ENCODE measurements at regions not wholly inside any gene's neighbourhood (a gene's known extent, or its start where the extent isn't known, plus 50 kb on each side); places are given as distances from the start of the nearest gene placed in this dataset.
"Not testable (repeated sequence)": the region's sequence is repeated elsewhere in the genome, so short reads cannot be mapped to it uniquely, and the experiment has no call there.

DNA sequence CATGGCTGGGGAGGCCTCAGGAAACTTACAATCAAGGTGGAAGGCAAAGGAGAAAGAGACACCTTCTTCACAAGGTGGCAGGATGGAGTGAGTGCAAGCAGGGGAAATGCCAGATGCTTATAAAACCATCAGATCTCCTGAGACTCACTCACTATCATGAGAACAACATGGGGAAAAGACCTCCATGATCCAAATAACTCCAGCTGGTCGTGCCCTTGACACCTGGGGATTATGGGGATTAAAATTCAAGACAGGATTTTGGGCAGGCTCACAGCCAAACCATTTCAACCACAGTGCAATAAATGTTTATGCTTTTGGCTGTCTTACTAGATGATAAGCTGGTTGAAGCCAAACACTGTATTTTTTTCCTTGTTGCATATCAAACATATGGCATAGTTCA lies 1112.4 kb downstream of the STIM2 start:
- Histone ChIP-seq H3K27me3 (ENCODE audit: control insufficient read depth, insufficient read depth, low read length) (no peaks in the 10 kb centered on the region), H4K20me1 (ENCODE audit: control insufficient read depth, extremely low read depth, insufficient read depth, low read length) (no peaks in the 10 kb centered on the region), H3K36me3 (ENCODE audit: control insufficient read depth, insufficient read depth, low read length) (no peaks in the 10 kb centered on the region), H3K4me1 (ENCODE audit: control insufficient read depth, extremely low read depth, insufficient read depth, low read length) (no peaks in the 10 kb centered on the region), H3K9ac (ENCODE audit: insufficient read depth, low read length) (no peak overlapping the region), H3K4me2 (ENCODE audit: extremely low read depth, insufficient read depth, low read length) (no peak overlapping the region), H3K79me2 (ENCODE audit: control insufficient read depth, insufficient read depth, low read length) (no peaks in the 10 kb centered on the region), H3K27ac (ENCODE audit: insufficient read depth, low read length) (no peak overlapping the region), H3K4me3 (replicated peaks in 1 of 4; ENCODE audit: control extremely low read depth in 1 of 4, insufficient read depth in 1 of 4, low read depth in 3 of 4, low read length in 4 of 4) (no peak overlapping the region), H3K9me3 (ENCODE audit: control insufficient read depth, insufficient read depth, low read depth, low read length) (no peaks in the 10 kb centered on the region), H2AFZ (ENCODE audit: low read length) (no peak overlapping the region)
- no peak for DNase-seq (ENCODE audit: low read depth in 2 of 2)
- TF ChIP-seq EZH2 (IDR thresholded peaks at IDR 0.05; ENCODE audit: low read length, missing control alignments) = no peak
- TF ChIP-seq, protein P1, sequence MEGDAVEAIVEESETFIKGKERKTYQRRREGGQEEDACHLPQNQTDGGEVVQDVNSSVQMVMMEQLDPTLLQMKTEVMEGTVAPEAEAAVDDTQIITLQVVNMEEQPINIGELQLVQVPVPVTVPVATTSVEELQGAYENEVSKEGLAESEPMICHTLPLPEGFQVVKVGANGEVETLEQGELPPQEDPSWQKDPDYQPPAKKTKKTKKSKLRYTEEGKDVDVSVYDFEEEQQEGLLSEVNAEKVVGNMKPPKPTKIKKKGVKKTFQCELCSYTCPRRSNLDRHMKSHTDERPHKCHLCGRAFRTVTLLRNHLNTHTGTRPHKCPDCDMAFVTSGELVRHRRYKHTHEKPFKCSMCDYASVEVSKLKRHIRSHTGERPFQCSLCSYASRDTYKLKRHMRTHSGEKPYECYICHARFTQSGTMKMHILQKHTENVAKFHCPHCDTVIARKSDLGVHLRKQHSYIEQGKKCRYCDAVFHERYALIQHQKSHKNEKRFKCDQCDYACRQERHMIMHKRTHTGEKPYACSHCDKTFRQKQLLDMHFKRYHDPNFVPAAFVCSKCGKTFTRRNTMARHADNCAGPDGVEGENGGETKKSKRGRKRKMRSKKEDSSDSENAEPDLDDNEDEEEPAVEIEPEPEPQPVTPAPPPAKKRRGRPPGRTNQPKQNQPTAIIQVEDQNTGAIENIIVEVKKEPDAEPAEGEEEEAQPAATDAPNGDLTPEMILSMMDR (conservative IDR thresholded peaks at IDR 0.05 in 1 of 2, IDR thresholded peaks at IDR 0.05 in 1 of 2; ENCODE audit: low read depth in 1 of 2, low read length in 2 of 2) = no peak

- H2AFZ ChIP-seq (ENCODE audit: low read length) = no peak overlapping the region
- H3K9ac ChIP-seq (ENCODE audit: insufficient read depth, low read length) = no peak overlapping the region
- no peaks in the 10 kb centered on the region for H3K36me3 ChIP-seq (ENCODE audit: control insufficient read depth, insufficient read depth, low read length)
- H4K20me1 ChIP-seq (ENCODE audit: control insufficient read depth, extremely low read depth, insufficient read depth, low read length) = no peaks in the 10 kb centered on the region
- H3K4me3 ChIP-seq (replicated peaks in 1 of 4; ENCODE audit: control extremely low read depth in 1 of 4, insufficient read depth in 1 of 4, low read depth in 3 of 4, low read length in 4 of 4) = no peak overlapping the region
- no peaks in the 10 kb centered on the region for H3K9me3 ChIP-seq (ENCODE audit: control insufficient read depth, insufficient read depth, low read depth, low read length)
- no peak for DNase-seq (ENCODE audit: low read depth in 2 of 2)
- TF ChIP-seq, protein P1 (conservative IDR thresholded peaks at IDR 0.05 in 1 of 2, IDR thresholded peaks at IDR 0.05 in 1 of 2; ENCODE audit: low read depth in 1 of 2, low read length in 2 of 2) = no peak
- no peak for TF ChIP-seq EZH2 (IDR thresholded peaks at IDR 0.05; ENCODE audit: low read length, missing control alignments)
- H3K4me2 ChIP-seq (ENCODE audit: extremely low read depth, insufficient read depth, low read length) = no peak overlapping the region
- no peak overlapping the region for H3K27ac ChIP-seq (ENCODE audit: insufficient read depth, low read length)
- no peaks in the 10 kb centered on the region for H3K4me1 ChIP-seq (ENCODE audit: control insufficient read depth, extremely low read depth, insufficient read depth, low read length)
- H3K79me2 ChIP-seq (ENCODE audit: control insufficient read depth, insufficient read depth, low read length) = no peaks in the 10 kb centered on the region
- no peaks in the 10 kb centered on the region for H3K27me3 ChIP-seq (ENCODE audit: control insufficient read depth, insufficient read depth, low read length)
Observed at GRCh38 chr4:27973700-27974099, 1113.1 kb downstream of the STIM2 start.

DNA sequence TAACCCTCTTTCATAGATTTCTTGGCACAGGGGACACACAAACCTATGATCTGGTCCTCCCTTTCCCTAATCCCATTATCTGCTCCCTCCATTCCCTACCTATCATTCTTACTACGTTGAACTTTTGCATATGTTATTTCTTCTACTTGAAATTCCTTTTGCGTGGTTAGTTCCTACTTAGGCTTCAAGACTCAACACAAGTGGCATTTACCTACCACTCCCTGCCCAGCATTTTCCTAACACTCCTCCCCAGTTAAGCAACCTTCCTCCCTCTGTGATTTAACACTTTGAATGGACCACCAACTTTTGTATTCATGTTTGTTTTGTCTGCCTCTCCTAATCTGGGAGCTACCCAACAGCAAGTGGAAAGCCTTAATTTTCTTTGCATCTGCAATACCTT lies 1113.7 kb downstream of the STIM2 start:
- H3K27ac ChIP-seq (ENCODE audit: insufficient read depth, low read length) = no peak overlapping the region
- TF ChIP-seq, protein P1 (conservative IDR thresholded peaks at IDR 0.05 in 1 of 2, IDR thresholded peaks at IDR 0.05 in 1 of 2; ENCODE audit: low read depth in 1 of 2, low read length in 2 of 2) = no peak
- no peak for TF ChIP-seq EZH2 (IDR thresholded peaks at IDR 0.05; ENCODE audit: low read length, missing control alignments)
- H3K79me2 ChIP-seq (ENCODE audit: control insufficient read depth, insufficient read depth, low read length) = no peaks in the 10 kb centered on the region
- no peaks in the 10 kb centered on the region for H4K20me1 ChIP-seq (ENCODE audit: control insufficient read depth, extremely low read depth, insufficient read depth, low read length)
- no peak overlapping the region for H2AFZ ChIP-seq (ENCODE audit: low read length)
- no peaks in the 10 kb centered on the region for H3K4me1 ChIP-seq (ENCODE audit: control insufficient read depth, extremely low read depth, insufficient read depth, low read length)
- H3K4me2 ChIP-seq (ENCODE audit: extremely low read depth, insufficient read depth, low read length) = no peak overlapping the region
- H3K9me3 ChIP-seq (ENCODE audit: control insufficient read depth, insufficient read depth, low read depth, low read length) = no peaks in the 10 kb centered on the region
- H3K9ac ChIP-seq (ENCODE audit: insufficient read depth, low read length) = no peak overlapping the region
- H3K4me3 ChIP-seq (replicated peaks in 1 of 4; ENCODE audit: control extremely low read depth in 1 of 4, insufficient read depth in 1 of 4, low read depth in 3 of 4, low read length in 4 of 4) = no peak overlapping the region
- H3K36me3 ChIP-seq (ENCODE audit: control insufficient read depth, insufficient read depth, low read length) = no peaks in the 10 kb centered on the region
- no peak for DNase-seq (ENCODE audit: low read depth in 2 of 2)
- no peaks in the 10 kb centered on the region for H3K27me3 ChIP-seq (ENCODE audit: control insufficient read depth, insufficient read depth, low read length)

- not testable (repeated sequence) for H3K9me3 ChIP-seq (ENCODE audit: control insufficient read depth, insufficient read depth, low read depth, low read length); DNase-seq (ENCODE audit: low read depth in 2 of 2); H3K79me2 ChIP-seq (ENCODE audit: control insufficient read depth, insufficient read depth, low read length); H3K36me3 ChIP-seq (ENCODE audit: control insufficient read depth, insufficient read depth, low read length); H4K20me1 ChIP-seq (ENCODE audit: control insufficient read depth, extremely low read depth, insufficient read depth, low read length); H3K4me1 ChIP-seq (ENCODE audit: control insufficient read depth, extremely low read depth, insufficient read depth, low read length); H3K27ac ChIP-seq (ENCODE audit: insufficient read depth, low read length); H2AFZ ChIP-seq (ENCODE audit: low read length); H3K27me3 ChIP-seq (ENCODE audit: control insufficient read depth, insufficient read depth, low read length); H3K4me3 ChIP-seq (replicated peaks in 1 of 4; ENCODE audit: control extremely low read depth in 1 of 4, insufficient read depth in 1 of 4, low read depth in 3 of 4, low read length in 4 of 4); H3K4me2 ChIP-seq (ENCODE audit: extremely low read depth, insufficient read depth, low read length); H3K9ac ChIP-seq (ENCODE audit: insufficient read depth, low read length)
Observed at GRCh38 chr4:27974881-27975280, 1114.2 kb downstream of the STIM2 start.

- H3K36me3 ChIP-seq (ENCODE audit: control insufficient read depth, insufficient read depth, low read length); H2AFZ ChIP-seq (ENCODE audit: low read length); H3K4me2 ChIP-seq (ENCODE audit: extremely low read depth, insufficient read depth, low read length); H4K20me1 ChIP-seq (ENCODE audit: control insufficient read depth, extremely low read depth, insufficient read depth, low read length); H3K27me3 ChIP-seq (ENCODE audit: control insufficient read depth, insufficient read depth, low read length); DNase-seq (ENCODE audit: low read depth in 2 of 2); H3K4me1 ChIP-seq (ENCODE audit: control insufficient read depth, extremely low read depth, insufficient read depth, low read length); H3K79me2 ChIP-seq (ENCODE audit: control insufficient read depth, insufficient read depth, low read length); H3K27ac ChIP-seq (ENCODE audit: insufficient read depth, low read length); H3K4me3 ChIP-seq (replicated peaks in 1 of 4; ENCODE audit: control extremely low read depth in 1 of 4, insufficient read depth in 1 of 4, low read depth in 3 of 4, low read length in 4 of 4); H3K9me3 ChIP-seq (ENCODE audit: control insufficient read depth, insufficient read depth, low read depth, low read length); H3K9ac ChIP-seq (ENCODE audit: insufficient read depth, low read length): not testable (repeated sequence)
Observed at GRCh38 chr4:27978427-27979109, 1117.9 kb downstream of the STIM2 start.

Measured in fibroblast of lung (primary cell).